HG02678 (cell line): ENCODE measurements at regions not wholly inside any gene's neighbourhood (a gene's known extent, or its start where the extent isn't known, plus 50 kb on each side); places are given as distances from the start of the nearest gene placed in this dataset.
"Not testable (repeated sequence)": the region's sequence is repeated elsewhere in the genome, so short reads cannot be mapped to it uniquely, and the experiment has no call there.

Experiments used
- ATAC-seq: cut with Tn5 transposase; IDR thresholded peaks from one replicate; pipeline ENCODE4 v1.9.1; 2021; ENCODE audit warnings: mild to moderate bottlenecking, moderate library complexity; ENCODE audit not compliant: unreplicated experiment

- no peak for ATAC-seq
Measured at GRCh38 chr13:22940090-22940710, 240.6 kb upstream of the SGCG start.

DNA sequence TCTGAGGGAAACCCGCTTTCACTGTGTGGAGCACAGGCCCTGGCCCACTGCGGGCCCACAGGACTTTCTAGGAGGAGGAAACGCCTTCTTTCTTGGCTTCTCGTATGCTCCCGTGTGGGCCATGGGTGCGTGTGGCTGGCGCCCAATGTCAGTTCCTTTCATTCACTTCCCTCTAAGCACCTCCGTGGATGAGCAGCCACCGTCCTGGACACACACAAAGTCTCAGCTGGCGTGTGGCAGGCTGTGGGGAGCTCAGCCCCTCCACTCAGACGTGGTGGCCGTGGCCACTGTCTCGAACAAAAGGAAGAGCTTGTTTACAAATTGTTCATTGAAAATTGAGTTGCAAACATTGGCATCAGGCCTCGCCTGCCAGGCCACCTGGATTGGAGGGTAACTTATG is 240.0 kb upstream of the SGCG start:
- no peak for ATAC-seq

GRCh38 chr13:22941495-22941894 is 239.3 kb upstream of the SGCG start:
- ATAC-seq = not testable (repeated sequence)

- not testable (repeated sequence) for ATAC-seq
Measured at GRCh38 chr13:22942831-22943230, 237.9 kb upstream of the SGCG start.

DNA sequence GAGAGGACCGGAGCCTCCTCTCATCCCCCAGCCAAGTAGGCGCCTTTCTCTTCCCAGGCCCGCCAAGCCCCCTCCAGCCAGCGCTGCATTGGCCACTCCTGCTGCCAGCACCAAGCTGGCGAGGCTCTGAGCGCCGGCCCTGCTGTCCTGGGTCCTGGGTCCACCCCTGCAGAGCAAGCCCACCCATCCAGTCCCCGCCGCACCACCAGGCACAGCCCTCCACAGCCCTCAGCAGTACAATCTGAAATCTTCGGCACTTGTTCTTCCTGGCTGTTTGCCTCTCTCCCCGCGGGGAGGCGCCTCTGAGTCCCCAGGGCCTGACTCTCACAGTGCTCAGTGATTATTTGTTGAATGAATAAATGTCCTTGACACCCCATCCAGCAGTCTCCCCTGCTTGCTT is 236.4 kb upstream of the SGCG start:
- ATAC-seq = no peak

GRCh38 chr13:22945321-22946226 is 235.2 kb upstream of the SGCG start:
- no peak for ATAC-seq

DNA sequence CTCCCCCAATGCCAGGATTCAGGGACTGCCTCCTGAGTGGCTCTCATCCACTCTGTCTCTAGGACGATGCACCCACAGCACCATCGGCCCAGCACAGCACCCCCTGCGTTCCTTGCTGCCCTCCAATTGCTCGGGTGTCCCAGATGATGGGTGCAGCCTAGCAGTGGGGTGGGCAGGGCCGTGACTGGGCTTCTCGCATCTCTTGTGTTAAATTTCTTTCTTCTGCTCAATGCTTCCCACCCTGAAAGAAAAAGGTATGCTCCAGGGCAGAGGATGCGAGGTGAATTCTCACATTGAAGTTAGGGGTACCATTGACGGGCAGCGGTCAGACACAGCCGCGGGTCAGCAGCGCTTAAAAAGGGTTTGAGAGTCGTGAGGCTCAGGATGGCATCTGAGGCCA is 232.4 kb upstream of the SGCG start:
- ATAC-seq = no peak

- not testable (repeated sequence) for ATAC-seq
Measured at GRCh38 chr13:22952018-22952417, 228.8 kb upstream of the SGCG start.

GRCh38 chr13:22955147-22955546 is 225.6 kb upstream of the SGCG start:
- ATAC-seq = not testable (repeated sequence)

DNA sequence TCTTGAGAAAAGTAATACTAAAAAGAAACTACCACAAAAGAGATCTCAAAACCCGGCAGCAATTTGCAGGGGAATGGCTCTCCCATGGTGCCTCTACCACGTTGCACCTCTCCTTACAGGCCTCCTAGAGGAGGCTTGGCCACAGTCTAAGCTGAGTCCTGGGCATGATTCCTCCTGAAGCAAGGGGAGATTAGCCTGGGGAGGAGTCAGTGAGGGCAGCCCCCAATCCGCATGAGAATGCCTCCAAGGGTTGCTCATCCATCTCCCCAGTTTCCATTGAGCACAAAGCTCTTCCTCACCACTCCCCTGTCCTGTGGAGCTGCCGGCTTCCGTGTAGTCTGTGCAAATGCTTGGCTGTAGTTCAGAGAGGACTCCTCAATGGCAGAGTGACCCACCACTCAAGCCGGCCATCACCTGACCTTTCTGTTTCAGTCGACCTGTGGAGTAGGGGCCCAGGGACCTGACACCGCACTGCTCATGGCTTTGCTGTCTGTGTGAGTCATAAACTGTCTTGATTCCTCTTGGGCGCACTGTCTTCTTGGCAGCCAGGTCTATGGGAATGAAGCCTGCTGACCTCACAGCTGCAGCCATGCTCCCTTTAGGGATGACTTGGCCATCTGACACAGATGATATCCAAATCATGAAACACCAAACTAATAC is 224.2 kb upstream of the SGCG start:
- ATAC-seq = not testable (repeated sequence)

- not testable (repeated sequence) for ATAC-seq
Measured at GRCh38 chr13:22959859-22960258, 220.9 kb upstream of the SGCG start.

DNA sequence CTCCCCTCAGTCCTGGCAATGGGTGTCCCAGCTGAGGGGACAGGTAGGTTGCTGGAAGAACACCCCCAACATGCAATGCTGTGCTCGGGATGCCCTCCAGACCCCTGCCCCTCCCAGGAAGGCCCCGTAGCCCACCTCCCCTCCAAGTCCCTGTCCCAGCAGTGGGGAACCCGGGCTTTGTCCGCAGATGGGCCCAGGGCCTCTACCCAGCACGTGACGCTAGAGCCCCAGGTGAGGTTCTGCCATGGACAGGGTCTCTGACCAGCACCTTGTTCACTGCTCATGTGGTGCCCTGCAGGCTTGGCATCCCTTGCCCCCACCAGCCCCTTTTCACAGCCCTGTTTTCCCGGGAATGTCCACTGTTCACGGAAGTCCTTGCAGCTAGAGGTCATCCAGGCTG is 220.0 kb upstream of the SGCG start:
- no peak for ATAC-seq

DNA sequence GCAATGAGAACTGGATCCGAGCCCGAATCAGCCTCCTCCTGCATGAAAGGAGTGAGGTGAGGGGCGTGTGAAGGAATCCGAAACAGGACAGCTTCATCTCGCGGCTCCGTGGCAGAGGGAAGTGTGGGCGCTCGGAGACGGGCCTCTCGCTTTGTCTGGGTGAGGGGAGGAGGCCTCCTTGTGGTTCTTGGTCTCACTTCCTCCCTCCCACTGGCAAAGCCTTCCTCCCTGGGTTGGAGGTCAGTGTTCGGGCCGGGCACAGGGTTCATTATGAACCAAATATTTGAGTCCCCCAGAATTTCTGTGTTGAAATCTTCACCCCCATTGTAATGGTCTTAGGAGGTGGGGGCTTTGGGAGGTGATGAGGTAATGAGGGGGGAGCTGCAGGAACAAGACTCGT is 219.4 kb upstream of the SGCG start:
- not testable (repeated sequence) for ATAC-seq

DNA sequence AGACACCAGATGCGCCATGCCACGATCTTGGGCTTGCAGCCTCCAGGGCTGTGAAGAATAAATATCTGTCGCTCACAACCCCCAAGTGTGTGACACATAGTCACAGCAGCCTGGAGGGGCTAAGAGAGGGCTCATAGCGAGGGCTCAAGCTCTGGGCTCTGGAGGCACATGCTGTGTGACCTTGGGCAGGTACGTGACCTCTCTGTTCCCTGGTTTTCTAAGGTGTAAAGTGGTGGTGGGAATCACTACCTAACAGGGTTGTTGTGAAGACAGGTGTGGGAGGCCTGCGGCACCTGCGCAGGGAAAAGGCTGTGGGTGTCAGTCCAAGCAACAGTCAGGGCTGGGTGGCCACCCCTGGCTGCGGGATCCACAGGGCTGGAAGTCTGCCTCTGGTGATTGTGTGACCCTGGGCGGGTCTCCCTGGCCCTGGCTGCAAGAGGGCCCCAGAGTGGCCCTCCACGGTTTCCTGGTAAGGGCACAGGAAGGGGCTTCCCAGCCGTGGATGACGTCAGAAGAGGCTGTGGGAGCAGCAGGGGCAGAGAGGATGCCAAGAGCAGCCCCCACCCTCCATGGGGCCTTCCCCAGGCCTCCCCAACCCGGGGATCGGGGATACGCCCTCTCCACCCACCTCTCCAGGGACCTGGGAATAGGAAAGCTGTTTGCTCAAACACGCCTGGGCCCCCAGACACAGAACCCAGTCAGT is 218.8 kb upstream of the SGCG start:
- ATAC-seq = no peak

GRCh38 chr13:22963384-22964053 is 217.3 kb upstream of the SGCG start:
- not testable (repeated sequence) for ATAC-seq

DNA sequence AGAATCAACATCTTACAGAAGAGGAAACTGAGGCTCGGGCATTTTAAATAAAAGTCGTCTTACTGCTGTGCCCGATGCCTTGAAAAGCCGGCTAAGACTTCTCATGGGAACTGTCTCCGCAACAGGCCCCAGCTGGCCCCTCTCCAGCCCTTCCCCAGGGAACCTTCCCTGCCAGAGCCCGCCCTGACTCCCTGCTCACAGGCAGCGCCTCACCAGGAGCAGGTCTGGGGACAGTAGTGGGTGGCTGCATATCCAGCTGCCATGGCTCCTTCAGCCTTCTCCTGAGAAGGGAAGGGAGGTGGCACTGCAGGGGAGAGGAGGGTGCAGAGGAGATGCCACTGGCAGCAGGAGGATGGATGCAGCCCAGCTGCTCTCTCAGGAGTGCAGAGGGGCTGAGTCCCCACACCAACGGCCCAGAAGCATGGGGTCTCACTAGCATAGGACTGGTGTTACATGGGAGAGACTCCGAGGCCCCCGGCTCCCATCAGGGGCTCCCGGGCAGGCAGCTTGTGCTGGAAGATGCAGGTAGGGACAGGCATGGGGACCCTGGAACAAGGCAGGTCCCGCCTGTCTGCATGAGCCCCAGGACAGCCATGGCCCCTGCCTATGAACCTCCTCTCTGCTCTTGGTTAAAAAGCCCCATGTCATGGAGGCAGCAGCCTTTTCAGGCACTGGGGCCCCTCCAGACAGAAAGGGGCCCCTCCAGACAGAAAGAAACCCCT is 216.4 kb upstream of the SGCG start:
- ATAC-seq = no peak

DNA sequence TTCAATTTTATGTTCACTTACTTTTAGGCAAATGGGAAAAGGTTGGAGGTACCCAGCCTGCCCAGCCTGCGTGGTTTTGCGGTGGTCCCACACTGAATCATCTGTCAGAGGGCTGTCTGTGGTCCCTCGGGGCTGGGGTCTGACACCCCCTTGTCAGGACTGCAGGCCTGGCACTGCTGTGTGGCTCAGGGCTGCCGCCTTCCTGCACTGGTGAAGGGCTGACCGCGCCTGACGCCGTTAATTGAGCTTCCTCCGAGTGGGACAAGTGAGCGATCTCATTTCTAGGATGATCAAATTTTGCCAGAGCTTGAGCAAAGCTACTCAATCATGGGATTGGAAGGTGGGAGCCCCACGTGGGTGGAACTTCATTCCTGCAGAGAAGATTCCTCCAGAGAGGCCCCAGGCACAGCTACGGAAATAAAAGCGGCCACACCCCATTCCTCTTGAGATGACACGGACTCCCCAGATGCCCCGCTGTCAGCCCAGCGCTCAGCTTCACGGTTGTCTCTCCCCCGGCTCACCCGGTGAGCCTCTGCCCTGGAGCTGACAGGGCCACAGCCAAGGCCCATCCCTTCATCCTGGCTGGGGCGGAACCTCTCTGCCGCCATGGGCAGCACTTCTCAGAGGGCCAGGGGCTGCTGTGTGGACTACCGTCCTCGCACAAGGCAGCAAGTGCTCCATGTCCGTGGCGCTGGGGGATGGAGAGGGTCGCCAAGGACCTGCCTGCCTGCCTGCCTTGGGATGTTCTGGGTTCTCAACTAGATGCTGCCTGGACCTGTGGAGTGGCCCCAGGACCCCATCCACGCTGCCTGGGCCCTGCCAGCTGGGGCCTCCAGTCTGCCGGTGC is 215.5 kb upstream of the SGCG start:
- ATAC-seq = not testable (repeated sequence)

GRCh38 chr13:22965858-22966239 is 214.9 kb upstream of the SGCG start:
- ATAC-seq = not testable (repeated sequence)

- not testable (repeated sequence) for ATAC-seq
Measured at GRCh38 chr13:22966753-22967152, 214.0 kb upstream of the SGCG start.
